Keratinocyte (primary cell): ENCODE measurements at regions not wholly inside any gene's neighbourhood (a gene's known extent, or its start where the extent isn't known, plus 50 kb on each side); places are given as distances from the start of the nearest gene placed in this dataset.

Experiments
- DNase-seq: peaks from one replicate; pipeline ENCODE4 v3.0.0-alpha.2; 2011; ENCODE audit warnings: low read depth, missing footprints, low spot score
- FAIRE-seq: peaks from 2 replicates; lab custom pipeline; 2011; peaks lifted over from hg19 to GRCh38; lab: Jason Lieb, UNC
- H2AFZ ChIP-seq: 2 replicates; pipeline ENCODE4 v1.6.0; 2012; ENCODE audit warnings: low read length, control low read depth, inconsistent platforms; ENCODE audit not compliant: control insufficient read depth
- H3K27ac ChIP-seq: 2 replicates; pipeline ENCODE4 v1.5.1; 2011; ENCODE audit warnings: low read length; ENCODE audit not compliant: control insufficient read depth, insufficient read depth
- H3K27me3 ChIP-seq: 3 replicates; pipeline ENCODE4 v1.6.0; 2011; ENCODE audit warnings: low read length; ENCODE audit not compliant: control insufficient read depth, insufficient read depth; ENCODE audit errors: extremely low read depth
- H3K36me3 ChIP-seq, 2 experiments: 2 replicates in 1 of 2; 3 replicates in 1 of 2; pipeline ENCODE4 v1.5.1; 2011; ENCODE audit warnings: low read length in 2 of 2, mild to moderate bottlenecking in 1 of 2; ENCODE audit not compliant: control insufficient read depth in 2 of 2, insufficient read depth in 2 of 2; ENCODE audit errors: extremely low read depth in 1 of 2
- H3K4me1 ChIP-seq: 3 replicates; pipeline ENCODE4 v1.5.1; 2011; ENCODE audit warnings: low read length; ENCODE audit not compliant: control insufficient read depth, insufficient read depth; ENCODE audit errors: extremely low read depth
- H3K4me2 ChIP-seq: 3 replicates; pipeline ENCODE4 v1.6.0; 2011; ENCODE audit warnings: low read depth, low read length; ENCODE audit not compliant: control insufficient read depth, insufficient read depth; ENCODE audit errors: extremely low read depth
- H3K4me3 ChIP-seq, 3 experiments: fragments of 200-600 bp in 1 of 3; sonication (generic) in 1 of 3; 2 replicates in 2 of 3; 3 replicates in 1 of 3; pipeline ENCODE4 v1.5.1; 2011 to 2016; ENCODE audit warnings: low read length in 3 of 3, mild to moderate bottlenecking in 3 of 3, control low read depth in 2 of 3, inconsistent platforms in 1 of 3, low read depth in 1 of 3, mixed read lengths in 1 of 3, mixed run types in 1 of 3, moderate library complexity in 1 of 3; ENCODE audit not compliant: control insufficient read depth in 2 of 3, insufficient read depth in 2 of 3; ENCODE audit errors: extremely low read depth in 1 of 3
- H3K79me2 ChIP-seq: 2 replicates; pipeline ENCODE4 v1.6.0; 2012; ENCODE audit warnings: low read length; ENCODE audit not compliant: control insufficient read depth, insufficient read depth
- H3K9ac ChIP-seq: 3 replicates; pipeline ENCODE4 v1.6.0; 2011; ENCODE audit warnings: low read length; ENCODE audit not compliant: control insufficient read depth, insufficient read depth; ENCODE audit errors: extremely low read depth
- H3K9me1 ChIP-seq: 3 replicates; pipeline ENCODE4 v1.6.0; 2011; ENCODE audit warnings: low read length; ENCODE audit not compliant: control insufficient read depth, insufficient read depth; ENCODE audit errors: extremely low read depth
- H3K9me3 ChIP-seq: 2 replicates; pipeline ENCODE4 v1.5.1; 2012; ENCODE audit warnings: low read depth, low read length; ENCODE audit not compliant: control insufficient read depth
- H4K20me1 ChIP-seq: 3 replicates; pipeline ENCODE4 v1.6.0; 2011; ENCODE audit warnings: low read length; ENCODE audit not compliant: control insufficient read depth, insufficient read depth; ENCODE audit errors: extremely low read depth
- CTCF ChIP-seq, 3 experiments: IDR thresholded peaks in 1 of 3; conservative IDR thresholded peaks in 1 of 3; optimal IDR thresholded peaks in 1 of 3; 2 replicates in 2 of 3; 3 replicates in 1 of 3; pipeline versions ENCODE3 to v1.5.1; 2011; ENCODE audit warnings: low read length in 3 of 3, mild to moderate bottlenecking in 3 of 3, moderate library complexity in 2 of 3, control low read depth in 1 of 3, inconsistent platforms in 1 of 3; ENCODE audit not compliant: insufficient read depth in 2 of 3; ENCODE audit errors: extremely low read depth in 1 of 3
- EZH2 ChIP-seq: IDR thresholded peaks from one replicate; pipeline ENCODE4 v1.6.1; 2012; ENCODE audit warnings: inconsistent platforms, mild to moderate bottlenecking, low read length, moderate library complexity
- dilution Hi-C: fragments of 300-500 bp; cut with MboI; formaldehyde crosslinking; loops from one replicate; pipeline ENCODE4 v1.7.0; 2020; ENCODE audit warnings: low sequenced_read_pairs; ENCODE audit not compliant: extremely low pct_ligation_motif_present

GRCh38 chr15:93454788-93455187, 365.8 kb upstream of the RGMA start:
- no peaks in the 10 kb centered on the region for H4K20me1 ChIP-seq
- no peaks in the 10 kb centered on the region for H3K4me1 ChIP-seq
- DNase-seq = no peak
- H3K27me3 ChIP-seq = no peaks in the 10 kb centered on the region
- no peaks in the 10 kb centered on the region for H3K36me3 ChIP-seq
- H3K79me2 ChIP-seq = no peaks in the 10 kb centered on the region
- dilution Hi-C loops = no loop called here
- no peak for FAIRE-seq
- H3K9me1 ChIP-seq = no peaks in the 10 kb centered on the region
- H3K9me3 ChIP-seq = no peaks in the 10 kb centered on the region
- no peak overlapping the region for H3K4me2 ChIP-seq
- no peak for TF ChIP-seq EZH2
- no peak for TF ChIP-seq CTCF (optimal IDR thresholded peaks at IDR 0.05 in 1 of 3, IDR thresholded peaks at IDR 0.05 in 1 of 3, conservative IDR thresholded peaks at IDR 0.05 in 1 of 3; ENCODE audit: extremely low read depth in 1 of 3, insufficient read depth in 2 of 3, low read length in 3 of 3)
- H3K27ac ChIP-seq = no peak overlapping the region
- no peak overlapping the region for H2AFZ ChIP-seq
- no peak overlapping the region for H3K4me3 ChIP-seq
- no peak overlapping the region for H3K9ac ChIP-seq

- Histone ChIP-seq H3K9me3 (no peaks in the 10 kb centered on the region), H3K27ac (no peak overlapping the region), H3K36me3 (no peaks in the 10 kb centered on the region), H4K20me1 (no peaks in the 10 kb centered on the region), H3K4me2 (no peak overlapping the region), H3K9me1 (no peaks in the 10 kb centered on the region), H3K27me3 (no peaks in the 10 kb centered on the region), H3K4me1 (no peaks in the 10 kb centered on the region), H3K79me2 (no peaks in the 10 kb centered on the region), H3K4me3 (no peak overlapping the region), H3K9ac (no peak overlapping the region), H2AFZ (no peak overlapping the region)
- no peak for FAIRE-seq
- dilution Hi-C loops = no loop called here
- TF ChIP-seq CTCF (optimal IDR thresholded peaks at IDR 0.05 in 1 of 3, IDR thresholded peaks at IDR 0.05 in 1 of 3, conservative IDR thresholded peaks at IDR 0.05 in 1 of 3; ENCODE audit: extremely low read depth in 1 of 3, insufficient read depth in 2 of 3, low read length in 3 of 3) = no peak
- no peak for TF ChIP-seq EZH2
- no peak for DNase-seq
Observed at GRCh38 chr15:93452537-93453211, 363.7 kb upstream of the RGMA start.
